ENCODE measurements at regions not wholly inside any gene's neighbourhood (a gene's known extent, or its start where the extent isn't known, plus 50 kb on each side); places are given as distances from the start of the nearest gene placed in this dataset.

GRCh38 chr11:45471266-45471665 is 185.1 kb upstream of the SYT13 start:
- DNase-seq, result no peak

GRCh38 chr11:45470794-45471167 is 184.6 kb upstream of the SYT13 start:
- DNase-seq, result no peak

GRCh38 chr11:45470151-45470793 is 184.1 kb upstream of the SYT13 start:
- DNase-seq, result no peak

GRCh38 chr11:45468267-45468856 is 182.2 kb upstream of the SYT13 start:
- DNase-seq, result no peak

- DNase-seq, result no peak
Measured at GRCh38 chr11:45463541-45463940, 177.4 kb upstream of the SYT13 start.

GRCh38 chr11:45461514-45461913 is 175.4 kb upstream of the SYT13 start:
- DNase-seq, result no peak

GRCh38 chr11:45459491-45459890 is 173.3 kb upstream of the SYT13 start:
- DNase-seq, result no peak

GRCh38 chr11:45458269-45458668 is 172.1 kb upstream of the SYT13 start:
- DNase-seq, result no peak

- no peak for DNase-seq
Measured at GRCh38 chr11:45457649-45458048, 171.5 kb upstream of the SYT13 start.

- no peak for DNase-seq
Measured at GRCh38 chr11:45456686-45457085, 170.5 kb upstream of the SYT13 start.

- DNase-seq, result no peak
Measured at GRCh38 chr11:45455536-45455935, 169.4 kb upstream of the SYT13 start.

GRCh38 chr11:45454917-45455401 is 168.8 kb upstream of the SYT13 start:
- DNase-seq, result no peak

GRCh38 chr11:45453721-45454120 is 167.6 kb upstream of the SYT13 start:
- no peak for DNase-seq

- no peak for DNase-seq
Measured at GRCh38 chr11:45451766-45452440, 165.8 kb upstream of the SYT13 start.

- no peak for DNase-seq
Measured at GRCh38 chr11:45450189-45450588, 164.0 kb upstream of the SYT13 start.

- no peak for DNase-seq
Measured at GRCh38 chr11:45449036-45449601, 163.0 kb upstream of the SYT13 start.

GRCh38 chr11:45448561-45448960 is 162.4 kb upstream of the SYT13 start:
- no peak for DNase-seq

- no peak for DNase-seq
Measured at GRCh38 chr11:45446998-45447397, 160.9 kb upstream of the SYT13 start.

GRCh38 chr11:45446434-45446833 is 160.3 kb upstream of the SYT13 start:
- no peak for DNase-seq

- DNase-seq, result no peak
Measured at GRCh38 chr11:45444796-45445195, 158.7 kb upstream of the SYT13 start.

GRCh38 chr11:45440111-45440510 is 154.0 kb upstream of the SYT13 start:
- DNase-seq, result no peak

GRCh38 chr11:45436966-45437365 is 150.8 kb upstream of the SYT13 start:
- no peak for DNase-seq

GRCh38 chr11:45436118-45436517 is 150.0 kb upstream of the SYT13 start:
- DNase-seq, result no peak

- no peak for DNase-seq
Measured at GRCh38 chr11:45435706-45436105, 149.6 kb upstream of the SYT13 start.

All from activated naive CD4-positive, alpha-beta T cell (primary cell).